SKM-1 treated with dmso at 0.1 percent for 144 hours (cell line): ENCODE measurements at regions not wholly inside any gene's neighbourhood (a gene's known extent, or its start where the extent isn't known, plus 50 kb on each side); places are given as distances from the start of the nearest gene placed in this dataset.

Experiments
- DNase-seq: peaks from one replicate; lab custom pipeline; 2025; ENCODE audit not compliant: unreplicated experiment; lab: John Stamatoyannopoulos, UW

GRCh38 chr13:32859707-32860292 is 156.4 kb upstream of the KL start:
- no peak for DNase-seq

GRCh38 chr13:32861304-32861703 is 154.9 kb upstream of the KL start:
- no peak for DNase-seq

- DNase-seq = no peak
Measured at GRCh38 chr13:32863596-32863995, 152.6 kb upstream of the KL start.

GRCh38 chr13:32866921-32867320 is 149.3 kb upstream of the KL start:
- no peak for DNase-seq

- DNase-seq = no peak
Measured at GRCh38 chr13:32877491-32877890, 138.7 kb upstream of the KL start.

GRCh38 chr13:32878163-32878562 is 138.1 kb upstream of the KL start:
- DNase-seq = no peak

GRCh38 chr13:32880636-32881035 is 135.6 kb upstream of the KL start:
- no peak for DNase-seq

- no peak for DNase-seq
Measured at GRCh38 chr13:32881074-32881776, 135.0 kb upstream of the KL start.

GRCh38 chr13:32881777-32882145 is 134.5 kb upstream of the KL start:
- DNase-seq = no peak

GRCh38 chr13:32882691-32883090 is 133.5 kb upstream of the KL start:
- DNase-seq = no peak

- no peak for DNase-seq
Measured at GRCh38 chr13:32883474-32883873, 132.7 kb upstream of the KL start.

GRCh38 chr13:32887617-32888016 is 128.6 kb upstream of the KL start:
- no peak for DNase-seq

GRCh38 chr13:32889986-32890565 is 126.1 kb upstream of the KL start:
- DNase-seq = no peak

- no peak for DNase-seq
Measured at GRCh38 chr13:32893176-32893575, 123.0 kb upstream of the KL start.

- peak; percentile 87 for DNase-seq
Measured at GRCh38 chr13:32894589-32895001, 121.6 kb upstream of the KL start.

- DNase-seq = peak; percentile 54
Measured at GRCh38 chr13:32895296-32895695, 120.9 kb upstream of the KL start.

- DNase-seq = no peak
Measured at GRCh38 chr13:32897296-32897695, 118.9 kb upstream of the KL start.

- no peak for DNase-seq
Measured at GRCh38 chr13:32902029-32902780, 114.0 kb upstream of the KL start.

GRCh38 chr13:32902874-32903273 is 113.3 kb upstream of the KL start:
- no peak for DNase-seq

- DNase-seq = no peak
Measured at GRCh38 chr13:32903720-32904119, 112.5 kb upstream of the KL start.

- DNase-seq = no peak
Measured at GRCh38 chr13:32904266-32904665, 112.0 kb upstream of the KL start.
